ENCODE measurements at regions not wholly inside any gene's neighbourhood (a gene's known extent, or its start where the extent isn't known, plus 50 kb on each side); places are given as distances from the start of the nearest gene placed in this dataset.

DNA sequence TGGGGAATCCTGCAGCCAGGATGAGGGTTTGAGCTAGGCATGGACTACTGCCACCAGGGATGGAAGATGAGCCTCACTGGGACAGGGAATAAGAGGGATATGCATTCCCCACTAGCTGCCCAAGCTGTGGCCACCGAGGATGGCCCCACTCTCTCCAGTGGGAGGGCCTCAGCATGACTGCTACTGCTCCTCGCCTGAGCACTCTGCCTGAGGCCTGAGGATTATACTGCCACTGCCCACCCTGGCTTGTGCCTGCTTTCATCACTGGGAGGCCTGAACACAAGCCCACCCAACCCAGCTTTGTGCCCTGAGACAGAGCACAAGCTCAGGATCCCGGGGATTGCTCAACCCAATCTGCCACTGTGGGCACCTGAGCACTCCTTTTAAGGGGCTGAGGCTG is 425.6 kb downstream of the RASEF start:
- TF ChIP-seq, protein P1, sequence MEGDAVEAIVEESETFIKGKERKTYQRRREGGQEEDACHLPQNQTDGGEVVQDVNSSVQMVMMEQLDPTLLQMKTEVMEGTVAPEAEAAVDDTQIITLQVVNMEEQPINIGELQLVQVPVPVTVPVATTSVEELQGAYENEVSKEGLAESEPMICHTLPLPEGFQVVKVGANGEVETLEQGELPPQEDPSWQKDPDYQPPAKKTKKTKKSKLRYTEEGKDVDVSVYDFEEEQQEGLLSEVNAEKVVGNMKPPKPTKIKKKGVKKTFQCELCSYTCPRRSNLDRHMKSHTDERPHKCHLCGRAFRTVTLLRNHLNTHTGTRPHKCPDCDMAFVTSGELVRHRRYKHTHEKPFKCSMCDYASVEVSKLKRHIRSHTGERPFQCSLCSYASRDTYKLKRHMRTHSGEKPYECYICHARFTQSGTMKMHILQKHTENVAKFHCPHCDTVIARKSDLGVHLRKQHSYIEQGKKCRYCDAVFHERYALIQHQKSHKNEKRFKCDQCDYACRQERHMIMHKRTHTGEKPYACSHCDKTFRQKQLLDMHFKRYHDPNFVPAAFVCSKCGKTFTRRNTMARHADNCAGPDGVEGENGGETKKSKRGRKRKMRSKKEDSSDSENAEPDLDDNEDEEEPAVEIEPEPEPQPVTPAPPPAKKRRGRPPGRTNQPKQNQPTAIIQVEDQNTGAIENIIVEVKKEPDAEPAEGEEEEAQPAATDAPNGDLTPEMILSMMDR (IDR thresholded peaks at IDR 0.05; ENCODE audit: low read depth, low read length, poor library complexity, severe bottlenecking): no peak
- no peak for TF ChIP-seq EZH2phosphoT487 (IDR thresholded peaks at IDR 0.05; ENCODE audit: borderline replicate concordance, low read length)

Measured in DOHH2 (cell line).